OCI-LY1 (cell line): ENCODE measurements at regions not wholly inside any gene's neighbourhood (a gene's known extent, or its start where the extent isn't known, plus 50 kb on each side); places are given as distances from the start of the nearest gene placed in this dataset.

ENCODE experiments used
- CTCF ChIP-seq: fragments of 200-600 bp; sonication (generic), shearing (Covaris generic); IDR thresholded peaks from 2 replicates; pipeline ENCODE4 v1.5.1; 2017; ENCODE audit warnings: mild to moderate bottlenecking, antibody characterized with exemption, low read length, moderate library complexity, mixed read lengths
- EZH2 ChIP-seq: fragments of 200-600 bp; sonication (generic), shearing (Covaris generic); IDR thresholded peaks from 2 replicates; pipeline ENCODE4 v1.8.0; 2017; ENCODE audit warnings: borderline replicate concordance, mixed run types, mild to moderate bottlenecking, antibody characterized with exemption, low read length, moderate library complexity, mixed read lengths

- no peak for TF ChIP-seq CTCF
- TF ChIP-seq EZH2: no peak
Observed at GRCh38 chrX:15072880-15073279, 197.0 kb downstream of the ASB9 start.
